ENCODE measurements at regions not wholly inside any gene's neighbourhood (a gene's known extent, or its start where the extent isn't known, plus 50 kb on each side); places are given as distances from the start of the nearest gene placed in this dataset.

DNA sequence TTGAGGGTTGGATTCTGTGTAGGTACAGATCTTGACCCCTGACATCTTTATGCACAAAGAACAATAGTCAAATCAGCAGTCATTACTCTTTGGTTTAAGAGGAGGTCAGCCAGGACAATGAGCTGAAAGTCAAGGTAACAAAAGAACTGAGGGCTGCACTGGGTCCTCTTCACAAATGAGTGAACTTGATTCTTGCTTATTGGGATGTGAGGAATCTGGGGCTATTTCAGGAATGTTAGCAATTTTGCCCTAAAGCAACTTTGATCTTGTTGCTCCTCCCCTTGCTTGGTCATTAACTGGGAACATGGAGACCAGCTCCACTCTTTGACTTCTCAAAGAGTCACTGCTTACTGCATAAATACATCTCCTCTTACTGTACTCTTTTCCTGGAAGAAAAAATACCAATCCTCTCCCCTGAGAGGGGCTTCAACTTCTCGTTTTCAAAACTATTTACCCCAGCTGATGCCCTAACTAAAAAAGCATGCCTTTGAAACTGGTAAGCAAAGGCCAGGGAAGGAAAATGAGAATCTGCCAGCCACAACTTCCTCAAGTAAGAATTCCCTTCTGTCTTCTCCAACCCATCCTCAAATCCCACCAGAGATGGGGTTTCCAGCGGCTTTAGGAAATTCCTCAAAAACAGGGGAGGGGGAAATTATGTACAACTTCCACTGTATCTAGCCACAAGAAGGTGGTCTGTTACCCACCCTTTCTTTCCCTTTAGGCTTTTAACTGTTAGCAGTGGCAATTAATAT is 368.3 kb downstream of the ENC1 start:
- TF ChIP-seq, protein P1, sequence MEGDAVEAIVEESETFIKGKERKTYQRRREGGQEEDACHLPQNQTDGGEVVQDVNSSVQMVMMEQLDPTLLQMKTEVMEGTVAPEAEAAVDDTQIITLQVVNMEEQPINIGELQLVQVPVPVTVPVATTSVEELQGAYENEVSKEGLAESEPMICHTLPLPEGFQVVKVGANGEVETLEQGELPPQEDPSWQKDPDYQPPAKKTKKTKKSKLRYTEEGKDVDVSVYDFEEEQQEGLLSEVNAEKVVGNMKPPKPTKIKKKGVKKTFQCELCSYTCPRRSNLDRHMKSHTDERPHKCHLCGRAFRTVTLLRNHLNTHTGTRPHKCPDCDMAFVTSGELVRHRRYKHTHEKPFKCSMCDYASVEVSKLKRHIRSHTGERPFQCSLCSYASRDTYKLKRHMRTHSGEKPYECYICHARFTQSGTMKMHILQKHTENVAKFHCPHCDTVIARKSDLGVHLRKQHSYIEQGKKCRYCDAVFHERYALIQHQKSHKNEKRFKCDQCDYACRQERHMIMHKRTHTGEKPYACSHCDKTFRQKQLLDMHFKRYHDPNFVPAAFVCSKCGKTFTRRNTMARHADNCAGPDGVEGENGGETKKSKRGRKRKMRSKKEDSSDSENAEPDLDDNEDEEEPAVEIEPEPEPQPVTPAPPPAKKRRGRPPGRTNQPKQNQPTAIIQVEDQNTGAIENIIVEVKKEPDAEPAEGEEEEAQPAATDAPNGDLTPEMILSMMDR (IDR thresholded peaks at IDR 0.05; ENCODE audit: low read depth, low read length) = no peak
- H3K4me3 ChIP-seq (ENCODE audit: low read depth, low read length) = no peak overlapping the region

DNA sequence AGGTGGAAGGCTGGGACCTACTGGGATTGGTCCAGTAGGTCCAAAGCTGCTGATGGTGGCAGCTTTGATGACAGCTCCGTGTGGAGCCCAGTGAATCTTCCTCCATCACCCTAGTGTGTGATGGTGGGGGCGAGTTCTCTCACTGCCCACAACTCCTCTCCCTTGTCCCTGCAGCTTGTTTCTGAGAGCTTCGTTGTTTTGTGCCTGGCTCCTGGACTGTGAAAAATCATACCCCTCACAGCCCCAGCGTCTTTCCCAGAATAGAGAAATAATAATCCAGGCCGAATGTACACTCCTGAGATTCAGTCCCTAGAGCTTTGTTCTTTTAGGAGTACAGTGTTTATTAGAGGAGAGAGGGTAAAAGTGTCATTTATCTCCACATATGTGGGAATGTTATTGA is 372.2 kb downstream of the ENC1 start:
- H3K4me3 ChIP-seq (ENCODE audit: low read depth, low read length) = no peak overlapping the region
- TF ChIP-seq, protein P1 (IDR thresholded peaks at IDR 0.05; ENCODE audit: low read depth, low read length) = no peak

DNA sequence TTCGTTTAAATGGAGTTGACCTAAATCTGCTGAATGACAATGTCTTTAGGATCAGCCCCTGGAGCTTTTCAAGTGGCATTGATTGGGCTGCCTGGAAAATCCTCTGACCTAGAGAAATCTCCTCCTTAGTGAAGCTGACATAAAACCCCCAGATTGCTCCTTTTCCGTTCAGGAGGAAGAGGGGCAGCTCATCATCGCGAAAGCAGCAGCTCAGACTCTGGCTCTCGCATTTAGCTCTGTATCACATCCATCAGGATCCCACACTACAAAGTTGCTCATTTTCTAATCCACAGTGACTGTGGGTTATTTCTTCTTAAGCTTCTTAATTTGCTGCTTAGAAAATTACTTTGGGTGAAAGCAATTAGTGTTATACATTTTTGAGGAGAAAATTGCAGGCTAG is 373.7 kb downstream of the ENC1 start:
- no peak overlapping the region for H3K4me3 ChIP-seq (ENCODE audit: low read depth, low read length)
- TF ChIP-seq, protein P1 (IDR thresholded peaks at IDR 0.05; ENCODE audit: low read depth, low read length) = no peak

DNA sequence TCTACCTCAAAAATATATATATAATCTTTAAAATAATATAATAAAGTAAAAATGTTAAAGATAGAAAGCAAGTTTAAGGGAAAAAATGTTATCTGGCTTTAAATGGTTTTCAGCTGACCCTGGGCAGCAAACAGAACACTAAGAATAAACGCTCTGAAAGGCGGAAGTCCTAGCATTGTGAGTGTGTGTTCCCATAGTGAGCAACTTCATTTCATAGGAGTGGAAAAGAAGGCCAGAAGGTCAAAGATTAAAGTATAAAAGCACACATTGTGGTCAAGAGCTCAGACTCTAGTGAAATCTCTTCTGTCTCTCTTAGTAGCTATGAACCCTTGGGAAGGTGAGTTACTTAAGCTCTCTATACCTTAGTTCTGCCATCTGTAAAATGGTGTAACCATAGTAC is 374.4 kb downstream of the ENC1 start:
- H3K4me3 ChIP-seq (ENCODE audit: low read depth, low read length) = no peak overlapping the region
- TF ChIP-seq, protein P1 (IDR thresholded peaks at IDR 0.05; ENCODE audit: low read depth, low read length) = no peak

DNA sequence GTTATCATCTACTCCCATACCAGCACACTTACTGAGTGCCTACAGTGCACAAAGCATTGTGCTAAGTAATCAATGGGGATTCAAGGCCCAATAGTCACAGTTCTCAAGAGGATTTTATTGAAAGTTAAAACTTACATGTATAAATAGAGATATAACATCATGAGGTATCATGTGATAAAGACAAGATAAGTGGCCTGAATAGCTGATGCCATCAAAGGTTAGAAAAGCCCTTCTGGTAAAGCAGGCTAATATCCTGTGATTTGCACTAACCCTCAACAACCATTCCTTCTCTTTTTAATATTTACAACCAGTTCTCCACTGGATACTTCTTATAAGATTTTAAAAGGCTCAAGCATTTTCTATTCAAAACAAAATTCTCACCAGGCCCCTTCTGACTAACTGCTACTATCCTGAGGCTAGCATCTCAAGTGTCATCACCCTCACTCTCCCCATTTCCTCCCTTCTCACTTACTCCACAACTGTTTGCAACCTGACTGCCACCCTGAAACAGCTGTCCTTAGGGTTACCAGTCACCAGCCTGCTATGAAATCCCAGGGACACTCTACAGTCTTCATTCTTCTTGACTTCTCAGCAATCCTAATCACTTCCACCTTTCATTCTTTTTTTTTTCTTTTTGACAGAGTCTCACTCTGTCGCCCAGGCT is 377.9 kb downstream of the ENC1 start:
- TF ChIP-seq, protein P1 (IDR thresholded peaks at IDR 0.05; ENCODE audit: low read depth, low read length) = no peak
- no peak overlapping the region for H3K4me3 ChIP-seq (ENCODE audit: low read depth, low read length)

DNA sequence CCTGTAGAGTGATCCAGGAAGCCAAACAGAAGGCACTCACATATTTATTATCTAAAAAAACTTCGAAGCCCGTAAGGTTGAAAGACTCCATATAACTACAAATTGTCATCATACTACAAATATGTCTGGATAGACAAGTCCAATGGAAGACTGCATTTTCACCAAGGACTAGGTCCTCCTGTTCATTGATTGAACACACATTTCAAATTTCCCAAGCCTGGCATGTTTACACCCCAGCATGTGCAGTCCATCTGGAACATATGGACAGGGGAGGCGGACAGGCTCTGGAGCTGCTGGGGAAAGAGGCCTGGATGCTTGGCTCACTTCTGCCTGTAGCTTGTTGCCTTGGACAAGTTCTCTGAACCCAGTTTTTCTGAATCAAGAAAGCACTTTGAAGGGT is 378.7 kb downstream of the ENC1 start:
- no peak overlapping the region for H3K4me3 ChIP-seq (ENCODE audit: low read depth, low read length)
- TF ChIP-seq, protein P1 (IDR thresholded peaks at IDR 0.05; ENCODE audit: low read depth, low read length) = no peak

DNA sequence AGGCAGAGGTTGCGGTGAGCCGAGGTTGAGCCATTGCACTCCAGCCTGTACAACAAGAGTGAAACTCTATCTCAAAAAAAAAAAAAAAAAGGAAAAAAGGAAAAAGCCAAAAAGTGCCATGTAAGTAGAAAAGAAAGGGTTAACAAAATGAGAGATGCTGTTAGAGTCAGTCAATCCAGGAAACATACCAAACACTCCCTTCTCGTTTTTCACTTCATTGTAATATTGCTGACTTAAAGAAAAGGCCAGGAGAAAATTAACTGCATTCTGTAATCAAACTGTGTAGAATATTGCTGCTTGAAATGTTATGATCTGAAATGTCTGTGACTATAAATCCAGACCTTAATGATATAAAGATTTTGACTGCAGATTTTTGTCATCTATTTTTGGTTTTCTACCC is 379.1 kb downstream of the ENC1 start:
- no peak overlapping the region for H3K4me3 ChIP-seq (ENCODE audit: low read depth, low read length)
- TF ChIP-seq, protein P1 (IDR thresholded peaks at IDR 0.05; ENCODE audit: low read depth, low read length) = no peak

Data from WI38 (cell line).